ENCODE measurements at regions not wholly inside any gene's neighbourhood (a gene's known extent, or its start where the extent isn't known, plus 50 kb on each side); places are given as distances from the start of the nearest gene placed in this dataset.

- no peak for DNase-seq (ENCODE audit: extremely low read depth, low read depth, low spot score)
Observed at GRCh38 chr6:1042583-1043457, 269.1 kb upstream of the FOXQ1 start.

GRCh38 chr6:1040393-1040792, 271.5 kb upstream of the FOXQ1 start:
- DNase-seq (ENCODE audit: extremely low read depth, low read depth, low spot score), result no peak

- no peak for DNase-seq (ENCODE audit: extremely low read depth, low read depth, low spot score)
Observed at GRCh38 chr6:1039746-1040145, 272.2 kb upstream of the FOXQ1 start.

GRCh38 chr6:1039191-1039590, 272.7 kb upstream of the FOXQ1 start:
- no peak for DNase-seq (ENCODE audit: extremely low read depth, low read depth, low spot score)

DNA sequence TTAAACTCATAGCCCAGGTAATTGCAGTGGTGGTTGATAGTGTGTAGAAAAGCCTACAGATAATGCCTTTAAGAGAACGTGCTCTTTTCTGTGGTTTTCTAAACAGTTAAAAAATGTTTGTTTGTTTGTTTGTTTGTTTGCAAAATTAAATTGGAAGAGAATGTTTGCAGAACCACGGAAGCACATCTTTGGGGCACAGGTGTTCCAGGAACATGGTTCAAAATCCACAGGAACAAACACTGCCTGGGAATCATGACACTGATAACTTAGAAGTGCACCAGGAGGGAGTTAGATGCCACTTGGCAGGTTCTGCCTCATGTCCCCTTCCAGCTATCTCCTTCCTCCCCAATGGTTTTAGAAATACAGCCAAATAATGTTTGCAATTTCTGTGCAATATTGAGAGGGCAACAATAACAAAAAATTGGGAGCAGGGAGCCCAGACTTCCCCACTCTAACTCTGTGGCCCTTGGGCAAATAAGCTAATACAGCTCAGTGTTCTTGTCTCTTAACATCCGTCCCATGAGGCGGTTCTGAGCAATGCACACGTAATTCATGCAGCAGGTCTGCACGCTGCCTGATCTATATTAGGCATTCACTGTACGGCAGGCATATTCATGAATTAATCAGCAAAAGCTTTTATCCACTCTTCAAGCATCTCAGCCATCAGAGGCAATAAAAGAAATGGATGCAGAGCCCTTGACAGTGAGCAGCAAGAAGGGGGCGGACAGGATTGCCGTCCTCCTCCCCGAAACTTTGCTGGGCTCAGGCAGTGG, 274.3 kb upstream of the FOXQ1 start:
- no peak for DNase-seq (ENCODE audit: extremely low read depth, low read depth, low spot score)

DNA sequence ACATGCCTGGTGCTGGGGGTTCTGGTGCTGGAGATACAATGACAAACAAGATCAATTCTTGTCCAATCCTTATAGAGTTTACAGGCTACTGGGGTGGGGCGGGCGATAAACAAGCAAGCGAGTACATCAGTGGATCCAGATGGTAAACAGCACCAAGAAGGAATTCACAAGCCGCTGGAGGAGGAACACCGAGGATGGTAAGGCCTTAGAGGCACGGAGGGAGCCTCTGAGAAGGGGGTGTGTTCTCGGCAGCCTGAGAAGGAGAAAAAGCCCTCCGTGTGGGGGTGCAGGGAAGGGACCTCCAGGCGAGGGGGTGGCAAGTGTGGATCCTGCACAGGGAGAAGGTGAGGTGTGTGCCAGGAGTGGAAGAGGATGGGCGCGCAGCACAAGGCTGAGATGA, 276.5 kb upstream of the FOXQ1 start:
- no peak for DNase-seq (ENCODE audit: extremely low read depth, low read depth, low spot score)

GRCh38 chr6:1031720-1032119, 280.2 kb upstream of the FOXQ1 start:
- DNase-seq (ENCODE audit: extremely low read depth, low read depth, low spot score), result no peak

- DNase-seq (ENCODE audit: extremely low read depth, low read depth, low spot score), result no peak
Observed at GRCh38 chr6:1029141-1029540, 282.8 kb upstream of the FOXQ1 start.

GRCh38 chr6:1028723-1029122, 283.2 kb upstream of the FOXQ1 start:
- DNase-seq (ENCODE audit: extremely low read depth, low read depth, low spot score), result no peak

GRCh38 chr6:1027795-1028569, 283.9 kb upstream of the FOXQ1 start:
- no peak for DNase-seq (ENCODE audit: extremely low read depth, low read depth, low spot score)

GRCh38 chr6:1027109-1027794, 284.6 kb upstream of the FOXQ1 start:
- DNase-seq (ENCODE audit: extremely low read depth, low read depth, low spot score), result no peak

DNA sequence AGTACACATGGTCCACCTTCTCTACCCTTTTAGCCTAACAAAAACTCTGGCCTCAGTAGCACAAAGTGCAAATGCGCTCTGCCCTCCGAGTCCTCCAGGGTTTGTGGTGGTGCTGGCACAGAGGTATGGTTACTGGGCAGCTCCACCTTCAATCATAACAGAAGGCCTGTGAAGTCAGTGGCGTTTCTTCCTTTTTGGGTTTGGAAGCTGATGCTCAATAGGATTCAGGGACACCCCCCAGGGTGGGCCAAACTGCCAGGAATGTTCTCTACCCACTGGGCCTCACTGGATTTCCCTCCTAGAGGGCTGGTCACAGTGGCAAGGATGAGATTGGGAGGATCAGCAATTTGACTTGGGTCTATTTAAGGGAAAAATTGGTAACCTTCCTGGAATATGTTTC, 286.1 kb upstream of the FOXQ1 start:
- no peak for DNase-seq (ENCODE audit: extremely low read depth, low read depth, low spot score)

DNA sequence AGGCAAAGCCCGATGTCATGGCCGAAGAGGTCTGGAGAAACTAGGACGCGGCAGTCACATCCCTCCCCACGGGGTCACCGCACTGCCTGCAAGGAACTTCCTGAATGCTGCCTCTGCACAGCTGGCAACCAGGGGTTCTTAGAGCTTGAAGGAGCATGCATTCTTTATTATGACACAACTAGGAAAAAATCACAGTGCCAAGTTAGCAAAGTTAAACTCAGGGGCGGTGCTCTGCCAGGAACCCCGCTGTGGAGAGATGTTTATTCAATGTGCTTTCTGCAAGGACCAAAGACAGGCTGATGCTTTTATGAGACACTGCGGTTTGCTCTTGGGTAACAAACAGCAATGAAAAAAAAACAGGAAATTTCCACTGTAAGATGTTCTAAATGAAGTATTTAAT, 287.3 kb upstream of the FOXQ1 start:
- no peak for DNase-seq (ENCODE audit: extremely low read depth, low read depth, low spot score)

DNA sequence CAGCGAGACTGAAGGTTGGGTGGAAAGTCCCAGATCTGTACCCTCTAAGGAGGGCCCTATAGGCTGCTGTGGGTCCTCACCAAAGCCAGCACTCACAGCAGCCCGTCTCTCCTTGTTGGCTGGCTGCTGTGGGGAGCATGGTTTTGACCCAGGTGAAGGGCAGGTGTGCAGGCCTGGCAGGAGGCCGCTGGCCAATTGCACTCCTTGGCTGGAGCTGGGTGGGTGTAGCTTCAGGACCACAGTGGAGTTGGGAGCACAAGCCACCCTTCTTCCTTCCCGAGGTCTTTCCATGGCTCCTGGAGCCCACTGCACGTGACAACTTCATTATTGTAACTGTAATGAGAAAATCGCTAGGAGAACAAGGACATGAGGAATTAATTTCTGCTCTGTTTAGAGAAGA, 287.7 kb upstream of the FOXQ1 start:
- no peak for DNase-seq (ENCODE audit: extremely low read depth, low read depth, low spot score)

GRCh38 chr6:1023229-1023628, 288.7 kb upstream of the FOXQ1 start:
- no peak for DNase-seq (ENCODE audit: extremely low read depth, low read depth, low spot score)

DNA sequence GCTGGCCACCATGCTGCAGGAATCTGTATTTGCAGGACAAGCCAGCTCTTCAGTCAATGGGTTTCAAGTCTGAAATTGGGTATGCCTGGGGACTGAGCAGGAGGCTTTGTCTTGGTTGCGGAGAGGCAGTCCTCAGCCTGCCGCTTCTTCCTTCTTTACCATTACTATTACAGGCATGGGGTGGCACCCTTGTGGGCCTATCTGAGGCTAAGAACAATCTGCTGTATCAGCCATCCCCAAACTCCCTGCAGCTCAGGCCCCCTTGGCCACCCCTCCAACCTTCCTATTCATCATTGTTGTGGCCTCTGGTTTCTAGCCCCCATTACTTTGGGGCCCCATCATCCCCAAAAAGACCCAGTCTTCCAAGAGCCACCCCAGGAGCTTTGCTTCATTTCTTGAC, 289.2 kb upstream of the FOXQ1 start:
- no peak for DNase-seq (ENCODE audit: extremely low read depth, low read depth, low spot score)

DNA sequence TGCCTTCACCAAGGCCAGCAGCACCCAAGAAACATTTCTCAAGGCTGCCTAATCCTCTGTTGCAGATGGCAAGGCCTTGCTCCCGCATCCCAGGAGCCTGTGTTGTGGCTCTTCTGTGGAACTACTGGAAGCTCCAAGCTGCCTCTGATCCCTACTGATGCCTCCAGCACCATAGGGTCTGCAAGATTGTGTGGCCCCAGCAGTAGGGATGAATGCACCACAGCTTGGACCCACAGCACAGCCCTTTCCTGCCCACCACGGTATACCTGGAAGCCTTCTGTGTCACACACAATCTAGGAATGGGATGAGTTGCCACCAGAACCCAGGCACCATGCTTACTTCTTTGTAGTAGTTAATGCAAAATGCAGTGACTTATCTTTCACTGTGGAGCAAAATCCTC, 291.1 kb upstream of the FOXQ1 start:
- DNase-seq (ENCODE audit: extremely low read depth, low read depth, low spot score), result no peak

GRCh38 chr6:1020133-1020532, 291.8 kb upstream of the FOXQ1 start:
- DNase-seq (ENCODE audit: extremely low read depth, low read depth, low spot score), result no peak

DNA sequence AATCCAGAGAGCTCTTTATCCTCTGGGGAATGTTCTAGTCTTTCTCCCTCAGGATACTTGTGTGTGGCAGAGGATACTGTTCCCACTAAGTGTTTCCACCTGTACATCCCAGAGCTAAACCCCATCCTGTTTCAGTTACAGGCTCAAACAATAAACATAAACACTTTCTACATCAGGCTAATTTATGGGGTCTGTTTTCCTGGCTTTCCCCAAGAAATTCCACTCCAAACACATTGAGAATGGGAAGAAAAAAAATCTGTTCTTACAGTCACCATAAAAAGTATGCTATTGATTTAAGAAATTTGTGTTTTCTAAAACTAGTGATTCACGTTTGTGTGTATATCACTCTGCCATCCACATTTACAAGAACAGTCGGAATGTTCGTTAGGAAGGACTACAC, 293.9 kb upstream of the FOXQ1 start:
- DNase-seq (ENCODE audit: extremely low read depth, low read depth, low spot score), result no peak

- no peak for DNase-seq (ENCODE audit: extremely low read depth, low read depth, low spot score)
Observed at GRCh38 chr6:1016329-1017302, 295.3 kb upstream of the FOXQ1 start.

Measured in glomerular endothelial cell (primary cell).